IMR-90 (cell line): ENCODE measurements at regions not wholly inside any gene's neighbourhood (a gene's known extent, or its start where the extent isn't known, plus 50 kb on each side); places are given as distances from the start of the nearest gene placed in this dataset.

Experiments
- ATAC-seq: fragments of 200-7000 bp; cut with Tn5 transposase; 2 replicates; pipeline ENCODE4 v1.9.1; 2020; ENCODE audit warnings: low read depth, mild to moderate bottlenecking, moderate library complexity
- BruUV-seq: library from RNA; stranded (reverse); fragments of 400-500 nt; replicated peaks from 2 replicates; lab custom pipeline; 2021; lab: Mats Ljungman, UMichigan
- CTCF ChIA-PET: fragments of 300-600 bp; formaldehyde crosslinking; extraction: SDS; loops from one replicate; lab custom pipeline; 2021; ENCODE audit warnings: antibody characterized with exemption; lab: Yijun Ruan, JAX
- POLR2A ChIA-PET: fragments of 300-600 bp; sonication (Branson Sonifier 250); formaldehyde crosslinking; loops from one replicate; lab custom pipeline; 2022; ENCODE audit warnings: antibody characterized with exemption; ENCODE audit not compliant: unreplicated experiment; lab: Charles Lee
- DNase-seq: peaks from one replicate; pipeline ENCODE4 v3.0.0; 2013
- H2AFZ ChIP-seq: replicated peaks from 2 replicates; pipeline ENCODE3; 2013; ENCODE audit warnings: low read length, mild to moderate bottlenecking; ENCODE audit not compliant: poor library complexity
- H2AK5ac ChIP-seq: 2 replicates; pipeline ENCODE4 v1.6.1; 2013; ENCODE audit warnings: low read depth, low read length, inconsistent platforms
- H2AK9ac ChIP-seq: replicated peaks from 2 replicates; pipeline ENCODE3; 2013; ENCODE audit warnings: mild to moderate bottlenecking, low read depth, low read length, moderate library complexity; ENCODE audit not compliant: poor library complexity
- H2BK120ac ChIP-seq: 2 replicates; pipeline ENCODE4 v1.6.1; 2013; ENCODE audit warnings: low read depth, low read length, inconsistent platforms
- H2BK15ac ChIP-seq: 3 replicates; pipeline ENCODE4 v1.6.1; 2013; ENCODE audit warnings: low read depth, low read length, inconsistent platforms
- H2BK20ac ChIP-seq: 2 replicates; pipeline ENCODE4 v1.6.1; 2013; ENCODE audit warnings: low read depth, mild to moderate bottlenecking, inconsistent platforms, low read length, moderate library complexity
- H2BK5ac ChIP-seq: 2 replicates; pipeline ENCODE4 v1.6.1; 2013; ENCODE audit warnings: mild to moderate bottlenecking, low read depth, low read length, inconsistent platforms; ENCODE audit not compliant: poor library complexity, severe bottlenecking
- H3K14ac ChIP-seq: replicated peaks from 2 replicates; pipeline ENCODE4 v1.6.1; 2013; ENCODE audit warnings: low read depth, low read length, inconsistent platforms
- H3K18ac ChIP-seq: 2 replicates; pipeline ENCODE4 v1.6.1; 2013; ENCODE audit warnings: low read depth, low read length, control low read depth
- H3K23ac ChIP-seq: 2 replicates; pipeline ENCODE4 v1.6.1; 2013; ENCODE audit warnings: low read depth, low read length, inconsistent platforms
- H3K27ac ChIP-seq: 2 replicates; pipeline ENCODE4 v1.5.1; 2013; ENCODE audit warnings: mild to moderate bottlenecking, control low read depth, low read length; ENCODE audit not compliant: insufficient read depth
- H3K27me3 ChIP-seq: 2 replicates; pipeline ENCODE4 v1.6.1; 2013; ENCODE audit warnings: low read length; ENCODE audit not compliant: control insufficient read depth, insufficient read depth
- H3K36me3 ChIP-seq: 2 replicates; pipeline ENCODE4 v1.6.1; 2013; ENCODE audit warnings: low read length, mixed read lengths; ENCODE audit not compliant: control insufficient read depth, insufficient read depth
- H3K4ac ChIP-seq: 2 replicates; pipeline ENCODE4 v1.6.1; 2013; ENCODE audit warnings: low read depth, low read length, inconsistent platforms
- H3K4me1 ChIP-seq: 2 replicates; pipeline ENCODE4 v1.6.1; 2013; ENCODE audit warnings: low read length, mixed read lengths; ENCODE audit not compliant: control insufficient read depth, insufficient read depth
- H3K4me2 ChIP-seq: 2 replicates; pipeline ENCODE4 v1.6.1; 2013; ENCODE audit warnings: low read depth, mild to moderate bottlenecking, control low read depth, low read length, moderate library complexity
- H3K4me3 ChIP-seq: 2 replicates; pipeline ENCODE4 v1.5.1; 2013; ENCODE audit warnings: low read depth, mild to moderate bottlenecking, control low read depth, low read length, moderate library complexity; ENCODE audit not compliant: insufficient read depth
- H3K56ac ChIP-seq: 2 replicates; pipeline ENCODE4 v1.6.1; 2013; ENCODE audit warnings: low read length, inconsistent platforms; ENCODE audit not compliant: insufficient read depth; ENCODE audit errors: extremely low read depth
- H3K79me1 ChIP-seq, 2 experiments: 2 replicates each; pipeline ENCODE4 v1.6.1; 2013; ENCODE audit warnings: low read length in 2 of 2, inconsistent platforms in 1 of 2, low read depth in 1 of 2
- H3K9ac ChIP-seq: 2 replicates; pipeline ENCODE4 v1.6.1; 2013; ENCODE audit warnings: low read depth, low read length, control low read depth
- H3K9me1 ChIP-seq: 2 replicates; pipeline ENCODE4 v1.6.1; 2013; ENCODE audit warnings: low read length, inconsistent platforms; ENCODE audit not compliant: insufficient read depth
- H3K9me3 ChIP-seq: 2 replicates; pipeline ENCODE4 v1.6.1; 2013; ENCODE audit warnings: low read length; ENCODE audit not compliant: control insufficient read depth, insufficient read depth
- H4K20me1 ChIP-seq: 2 replicates; pipeline ENCODE4 v1.6.1; 2013; ENCODE audit warnings: low read length, inconsistent platforms; ENCODE audit not compliant: insufficient read depth
- H4K5ac ChIP-seq: 2 replicates; pipeline ENCODE4 v1.6.1; 2013; ENCODE audit warnings: mild to moderate bottlenecking, low read depth, low read length, control low read depth
- H4K8ac ChIP-seq, 2 experiments: 2 replicates each; pipeline ENCODE4 v1.6.1; 2013; ENCODE audit warnings: low read depth in 2 of 2, low read length in 2 of 2, control low read depth in 1 of 2, inconsistent platforms in 1 of 2
- H4K91ac ChIP-seq: 2 replicates; pipeline ENCODE4 v1.6.1; 2013; ENCODE audit warnings: low read depth, low read length, inconsistent platforms; ENCODE audit not compliant: insufficient read depth
- MAFK ChIP-seq: IDR thresholded peaks from 2 replicates; pipeline ENCODE4 v1.6.1; 2012; ENCODE audit warnings: low read depth, low read length, improper control_type of control experiment
- MXI1 ChIP-seq: IDR thresholded peaks from 2 replicates; pipeline ENCODE4 v1.6.1; 2012; ENCODE audit warnings: low read depth, mild to moderate bottlenecking, low read length, moderate library complexity, borderline replicate concordance
- RAD21 ChIP-seq: IDR thresholded peaks from 2 replicates; pipeline ENCODE4 v1.6.1; 2012; ENCODE audit warnings: low read length, improper control_type of control experiment
- WGBS, 2 experiments: methylation state at CpG; one replicate each; pipeline versions ENCODE4 v1.1.5 to v1.1.7; 2013; ENCODE audit warnings: missing lambda C conversion rate in 2 of 2; ENCODE audit not compliant: insufficient read length in 1 of 2; ENCODE audit errors: extremely low coverage in 2 of 2; 5-methylcytosine and 5-hydroxymethylcytosine counted together
- dilution Hi-C: fragments of 300-500 bp; cut with HindIII; formaldehyde crosslinking; loops from one replicate; pipeline ENCODE4 v1.14.3; 2018; ENCODE audit warnings: low sequenced_read_pairs; ENCODE audit not compliant: unreplicated experiment
- in situ Hi-C: fragments of 300-500 bp; cut with MboI; formaldehyde crosslinking; loops from 3 replicates; pipeline ENCODE4 v1.14.3; 2019; ENCODE audit warnings: low sequenced_read_pairs, inconsistent platforms, mixed read lengths
- intact Hi-C: fragments of 100-400 bp; cut with micrococcal nuclease; formaldehyde crosslinking; loops from 2 replicates; pipeline ENCODE4 v1.10.0; 2022

GRCh38 chr10:4699950-4700730 is 125.9 kb upstream of the AKR1E2 start:
- H3K56ac ChIP-seq, result no peak overlapping the region
- H2BK20ac ChIP-seq, result peak overlapping the region; percentile 14
- H4K8ac ChIP-seq, result no peak overlapping the region
- TF ChIP-seq MAFK (peak; percentile 68), MXI1 (no peak), RAD21 (no peak)
- no peaks in the 10 kb centered on the region for H3K36me3 ChIP-seq
- peak overlapping the region; percentile 20; the same call in 1 of the 2 replicates for H3K4ac ChIP-seq
- H3K27ac ChIP-seq, result no peak overlapping the region
- ChIA-PET POLR2A (no interaction called here), CTCF (interaction anchor here (0.5 kb wide), 1 partner anchor 1016 kb away, joined by 5 read pairs; no protein-coding TSS in a partner anchor)
- no peak overlapping the region for H3K23ac ChIP-seq
- H2AK9ac ChIP-seq, result no peak overlapping the region
- no TSS peak for BruUV-seq
- dilution Hi-C loops, result no loop called here
- H3K79me1 ChIP-seq, result no peaks in the 10 kb centered on the region
- peak overlapping the region; percentile 31; the same call in 1 of the 3 replicates for H2BK15ac ChIP-seq
- 0 out of 2 replicates have a peak, but pooled peaks cover 3% of the 10 kb centered on the region for H3K9me1 ChIP-seq
- no peak overlapping the region for H3K4me3 ChIP-seq
- H2BK5ac ChIP-seq, result no peak overlapping the region
- no peak overlapping the region; the same call in 1 of the 2 replicates for H4K5ac ChIP-seq
- intact Hi-C loops, result loop anchor here (5.0 kb wide), 1 partner anchor 37 kb away; no protein-coding TSS in a partner anchor
- in situ Hi-C loops, result no loop called here
- H2BK120ac ChIP-seq, result peak overlapping the region; percentile 2; the same call in 1 of the 2 replicates
- H3K9me3 ChIP-seq, result no peaks in the 10 kb centered on the region
- no peak overlapping the region for H4K91ac ChIP-seq
- H3K4me1 ChIP-seq, result peaks cover 9% of the 10 kb centered on the region
- no peak overlapping the region for H3K9ac ChIP-seq
- H3K18ac ChIP-seq, result peak overlapping the region; percentile 5; the same call in 1 of the 2 replicates
- DNase-seq (no peak), ATAC-seq (peak; percentile 49; the same call in 1 of the 2 replicates)
- no peak overlapping the region for H2AFZ ChIP-seq
- peak overlapping the region; percentile 23; the same call in 1 of the 2 replicates for H3K4me2 ChIP-seq
- no CpG with 5 or more reads among the region's 3 CpGs for WGBS, 2 experiments
- no peak overlapping the region for H2AK5ac ChIP-seq
- H3K14ac ChIP-seq, result peak overlapping the region; percentile 12; the same call in 1 of the 2 replicates
- no peaks in the 10 kb centered on the region for H3K27me3 ChIP-seq
- no peaks in the 10 kb centered on the region for H4K20me1 ChIP-seq
